DND-41 (cell line): ENCODE measurements at regions not wholly inside any gene's neighbourhood (a gene's known extent, or its start where the extent isn't known, plus 50 kb on each side); places are given as distances from the start of the nearest gene placed in this dataset.

Source experiments
- CTCF ChIP-seq: IDR thresholded peaks from 2 replicates; pipeline ENCODE4 v1.5.1; 2012; ENCODE audit warnings: borderline replicate concordance, low read length, moderate library complexity, mild to moderate bottlenecking; ENCODE audit not compliant: poor library complexity, severe bottlenecking; ENCODE audit errors: extremely low read depth
- EZH2 ChIP-seq: IDR thresholded peaks from 3 replicates; pipeline ENCODE4 v1.6.1; 2012; ENCODE audit warnings: borderline replicate concordance, low read depth, mild to moderate bottlenecking, moderate library complexity, low read length, inconsistent platforms; ENCODE audit not compliant: severe bottlenecking

- no peak for TF ChIP-seq CTCF
- no peak for TF ChIP-seq EZH2
These were observed 108.3 kb downstream of the IL20RB start for GRCh38 chr3:137066092-137066491.
